ELF-1 (cell line): ENCODE measurements at regions not wholly inside any gene's neighbourhood (a gene's known extent, or its start where the extent isn't known, plus 50 kb on each side); places are given as distances from the start of the nearest gene placed in this dataset.
A peak's percentile ranks its signal among the peaks of the same experiment; 100 is the strongest.

Experiments used
- DNase-seq: peaks from one replicate; pipeline ENCODE4 v3.0.0-alpha.2; 2016; ENCODE audit warnings: low read depth, low spot score

DNA sequence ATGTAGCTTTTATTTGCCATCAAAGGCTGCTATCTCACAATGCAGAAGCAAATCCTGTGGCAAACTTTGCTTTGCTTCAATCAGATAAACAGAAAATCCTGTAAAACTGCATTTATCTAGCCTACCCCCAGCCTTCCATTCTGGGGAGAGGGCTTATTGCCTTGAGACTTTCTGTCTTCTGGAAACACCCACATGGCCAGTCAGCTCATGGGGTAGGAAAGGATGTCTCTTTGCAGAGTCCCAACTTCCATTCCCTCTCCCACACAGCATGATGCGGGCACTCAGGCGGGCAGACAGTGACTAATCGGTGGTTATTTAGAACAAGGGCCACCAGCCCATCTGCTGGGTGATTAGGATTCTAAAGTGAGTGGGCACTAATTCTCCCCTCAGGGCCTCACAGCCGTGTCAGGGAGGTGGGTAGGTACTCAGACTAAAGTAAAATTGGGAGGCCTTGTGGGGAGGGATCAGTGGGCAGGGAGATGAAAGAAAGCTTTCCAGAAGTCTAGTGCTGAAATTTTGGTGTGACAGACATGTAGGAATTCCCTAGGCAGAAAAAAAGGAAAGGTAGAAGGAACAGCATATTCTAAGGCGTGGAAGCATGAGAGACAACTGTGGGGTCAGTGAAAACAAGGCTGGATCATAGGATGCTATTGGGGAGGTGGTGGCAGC lies 720.5 kb downstream of the VRK1 start:
- DNase-seq: peak; percentile 21

DNA sequence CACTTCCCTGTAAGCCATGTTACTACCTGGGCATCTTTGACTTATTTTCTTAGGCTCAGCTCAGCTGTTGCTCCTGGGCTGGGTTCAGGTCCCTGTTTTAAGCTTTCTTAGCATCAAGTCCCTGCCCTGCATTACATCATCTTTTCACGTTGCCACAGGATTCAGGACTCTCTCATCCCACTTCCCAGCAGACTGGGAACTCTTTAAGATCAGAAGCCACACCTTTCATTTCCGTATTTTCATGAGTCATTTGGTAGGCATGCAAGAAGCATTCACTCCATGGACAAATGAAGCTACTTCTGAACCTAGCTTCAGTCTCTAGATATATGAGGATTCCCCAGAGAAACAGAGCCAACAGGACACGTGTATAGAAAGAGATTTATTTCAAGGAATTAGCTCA lies 726.8 kb downstream of the VRK1 start:
- DNase-seq: peak; percentile 11

DNA sequence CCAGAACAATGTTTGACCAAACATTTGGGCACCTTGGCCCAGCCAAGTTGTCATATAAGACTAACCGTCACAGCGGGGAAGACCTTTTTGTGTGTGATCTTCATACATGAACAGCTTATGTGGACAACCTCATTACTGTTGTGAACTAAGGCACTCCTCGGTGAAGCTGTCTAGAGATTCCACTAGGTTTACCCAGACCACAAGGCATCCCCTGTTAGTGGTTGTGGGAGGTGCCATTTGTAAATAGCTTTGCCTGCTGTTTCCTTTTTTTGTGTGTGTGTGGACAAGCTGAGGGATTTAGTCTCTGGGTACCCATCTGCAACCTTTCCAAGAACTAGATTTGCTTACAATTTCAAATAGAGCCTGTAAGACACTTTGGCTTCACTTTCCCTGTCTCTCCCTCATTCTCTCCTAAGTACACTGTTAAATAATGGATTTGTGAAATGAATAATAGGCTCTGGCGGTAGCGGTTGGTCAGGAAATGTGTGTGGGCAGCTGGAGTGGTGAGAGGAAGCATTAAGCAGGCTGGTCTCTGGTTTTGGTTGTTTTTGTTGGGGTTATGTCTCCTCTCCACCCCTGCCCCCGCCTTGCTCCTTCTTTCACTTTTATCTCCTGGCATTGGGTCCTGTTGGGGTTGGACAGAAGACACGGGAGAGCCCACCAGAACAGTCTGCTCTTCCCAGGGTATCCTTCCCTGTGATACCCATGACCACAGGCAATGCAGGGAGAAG lies 727.6 kb downstream of the VRK1 start:
- no peak for DNase-seq

DNA sequence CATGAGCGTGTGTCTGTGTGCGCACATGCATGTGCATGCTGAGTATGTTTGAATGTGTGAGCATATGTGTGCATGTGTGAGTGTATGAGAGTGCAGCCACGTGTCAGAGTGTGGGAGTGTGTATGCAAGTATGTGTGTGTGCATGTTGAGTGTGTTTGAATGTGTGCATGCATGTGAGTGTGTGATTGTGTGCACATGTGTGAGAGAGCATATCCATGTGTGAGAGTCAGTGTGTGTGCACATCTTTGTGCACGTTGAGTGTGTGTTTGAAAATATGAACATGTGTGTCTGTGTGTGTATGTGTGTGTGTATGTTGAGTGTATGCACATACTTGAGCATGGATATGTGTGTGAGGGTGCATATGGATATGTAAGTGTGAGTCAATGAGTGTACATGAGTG lies 730.8 kb downstream of the VRK1 start:
- DNase-seq: no peak

DNA sequence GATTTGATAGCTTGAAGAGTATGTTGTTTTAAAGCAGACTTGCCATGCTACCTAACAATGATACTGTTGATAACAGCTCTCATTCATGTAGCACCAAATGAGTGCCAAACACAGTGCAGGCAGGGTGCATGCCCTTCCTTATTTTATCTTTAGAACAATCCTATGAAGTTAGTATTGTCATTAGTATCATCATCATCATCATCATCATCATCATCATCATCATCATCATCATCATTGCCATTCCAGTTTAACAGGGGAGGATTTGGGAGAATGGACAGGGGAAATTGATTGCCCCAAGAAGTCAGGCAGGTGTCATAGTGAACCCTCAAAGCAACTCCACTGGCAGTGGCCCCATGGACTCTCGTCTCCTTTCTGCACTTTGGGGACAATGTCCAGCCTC lies 734.9 kb downstream of the VRK1 start:
- no peak for DNase-seq

DNA sequence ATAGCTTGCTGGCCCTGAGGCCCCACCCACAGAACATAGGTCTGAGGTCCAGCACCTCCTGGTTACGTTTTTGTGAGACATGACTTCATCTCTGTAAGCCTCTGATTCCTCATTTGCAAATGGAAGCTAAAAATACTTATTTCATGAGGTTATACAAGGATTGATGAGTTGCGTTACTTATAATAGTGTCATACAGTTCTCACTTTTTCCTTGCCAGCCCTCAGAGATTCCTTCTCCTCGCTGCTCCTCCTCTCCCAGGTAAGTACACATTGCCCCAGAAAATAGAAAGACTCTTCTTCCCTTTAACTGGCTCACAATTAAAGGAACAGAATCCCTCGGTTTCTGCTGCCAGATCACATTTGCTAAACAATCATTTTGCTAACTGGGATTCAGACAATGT lies 739.2 kb downstream of the VRK1 start:
- no peak for DNase-seq

DNA sequence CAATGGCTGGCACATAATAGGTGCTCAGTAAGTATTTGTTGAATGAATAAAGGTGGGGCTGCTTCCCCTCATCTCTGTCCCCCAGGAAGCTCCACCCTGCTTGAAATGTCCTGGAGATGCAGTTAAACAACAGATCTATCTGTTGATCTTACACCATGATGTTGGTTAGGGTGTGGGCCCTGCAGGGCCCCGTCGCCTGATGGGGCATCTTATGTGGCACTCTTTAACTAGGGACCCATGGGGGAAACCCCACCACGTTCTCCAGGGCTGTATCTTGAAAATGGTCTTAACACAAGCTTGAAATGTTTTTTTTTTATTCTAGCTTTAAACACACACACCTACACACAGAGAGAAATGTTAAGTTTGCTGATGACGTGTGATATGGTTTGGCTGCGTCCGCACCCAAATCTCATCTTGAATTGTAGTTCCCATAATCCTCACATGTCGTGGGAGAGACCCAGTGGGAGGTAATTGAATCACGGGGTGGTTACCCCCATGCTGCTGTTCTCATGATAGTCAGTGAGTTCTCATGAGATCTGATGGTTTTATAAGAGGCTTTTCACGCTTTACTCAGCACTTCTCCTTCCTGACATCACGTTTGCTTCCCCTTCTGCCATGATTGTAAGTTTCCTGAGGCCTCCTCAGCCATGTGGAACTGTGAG lies 741.7 kb downstream of the VRK1 start:
- no peak for DNase-seq

DNA sequence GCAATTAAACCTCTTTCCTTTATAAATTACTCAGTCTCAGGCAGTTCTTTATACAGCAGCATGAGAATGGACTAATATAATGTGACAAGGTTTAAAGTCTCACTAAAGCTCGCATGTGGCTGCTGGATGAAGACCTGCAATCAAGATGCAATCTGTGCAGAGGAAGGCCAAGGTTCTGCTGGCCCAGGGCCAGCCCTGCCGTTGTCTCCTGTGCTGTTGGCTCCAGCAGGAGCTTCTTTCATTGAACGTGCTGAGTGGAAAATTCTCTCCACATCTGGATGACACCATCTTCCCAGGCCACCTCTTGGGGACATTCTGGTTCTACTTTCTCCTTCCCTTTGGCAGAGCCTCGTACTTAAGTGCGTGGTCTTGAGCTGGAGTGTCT lies 742.2 kb downstream of the VRK1 start:
- DNase-seq: no peak

DNA sequence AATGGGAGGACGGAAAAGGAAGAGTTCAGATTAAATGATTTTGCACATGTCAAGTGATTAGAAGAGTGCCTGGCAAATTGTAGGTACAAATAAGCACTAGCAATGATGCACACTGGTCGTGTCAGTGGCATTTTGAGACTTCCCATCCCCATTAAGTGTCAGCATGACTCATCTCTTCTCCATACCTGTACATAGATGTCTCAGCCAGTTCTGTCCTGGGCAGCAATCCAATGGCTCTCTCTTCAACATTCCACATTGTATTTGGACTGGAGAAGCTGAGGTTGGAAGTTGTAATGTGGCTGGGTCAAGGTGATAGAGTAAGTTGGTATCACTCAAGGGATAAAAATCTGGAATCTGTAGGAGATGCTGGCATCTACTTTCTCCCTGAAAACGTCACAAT lies 742.7 kb downstream of the VRK1 start:
- DNase-seq: no peak

DNA sequence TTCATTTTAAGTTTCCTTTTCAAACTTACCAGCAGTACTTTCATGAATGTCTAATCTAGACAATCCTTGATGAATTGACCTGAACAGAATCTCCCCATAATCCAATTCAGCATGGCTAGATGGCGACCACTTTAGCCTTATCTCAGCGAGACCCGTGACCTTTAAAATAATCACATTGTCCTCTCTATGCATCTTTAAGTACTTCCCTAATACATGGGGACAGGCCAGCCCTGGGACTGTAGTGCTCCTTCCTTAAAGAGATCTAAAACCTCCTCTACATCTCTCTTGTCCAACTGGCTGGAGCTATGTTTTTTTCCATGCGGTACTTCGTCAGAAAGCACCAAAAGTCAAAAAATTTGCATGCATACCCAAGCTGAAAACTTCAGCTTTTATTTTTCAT lies 746.0 kb downstream of the VRK1 start:
- no peak for DNase-seq

DNA sequence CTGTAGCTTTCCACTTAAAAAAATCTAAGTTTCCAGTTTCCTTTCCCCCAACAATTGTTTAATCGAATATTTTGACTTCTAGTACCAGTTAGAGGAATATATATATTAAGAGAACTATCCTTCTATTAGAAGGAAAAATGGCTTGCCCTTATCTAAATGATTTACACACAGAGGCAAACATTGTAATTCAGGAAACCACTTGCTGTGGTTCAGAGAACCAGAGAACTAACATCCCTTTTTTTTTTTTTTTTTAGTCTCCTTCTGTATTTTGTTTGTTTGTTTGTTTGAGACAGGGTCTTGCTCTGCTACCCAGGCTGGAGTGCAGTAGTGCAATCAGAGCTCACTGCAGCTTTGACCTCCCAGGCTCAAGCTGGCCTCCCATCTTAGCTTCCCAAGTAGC lies 746.6 kb downstream of the VRK1 start:
- no peak for DNase-seq

DNA sequence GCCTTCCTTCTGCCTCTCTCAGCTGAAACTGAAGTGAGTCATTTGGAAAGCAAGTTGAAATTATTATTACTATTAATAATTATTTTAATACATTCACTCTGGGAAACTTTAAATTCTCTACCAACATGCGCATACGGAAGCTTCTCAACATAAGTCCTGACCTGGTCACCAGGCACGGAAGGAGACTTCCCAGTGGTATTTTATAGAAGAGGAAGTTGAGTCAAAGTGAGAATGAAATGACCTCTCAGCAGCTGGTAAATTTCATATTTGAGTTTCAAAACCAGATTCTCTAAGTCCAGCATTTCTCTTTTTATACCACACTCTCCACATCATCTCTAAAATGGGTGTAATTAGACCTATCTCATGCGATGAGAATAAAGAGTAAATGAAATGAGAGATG lies 747.4 kb downstream of the VRK1 start:
- DNase-seq: no peak

DNA sequence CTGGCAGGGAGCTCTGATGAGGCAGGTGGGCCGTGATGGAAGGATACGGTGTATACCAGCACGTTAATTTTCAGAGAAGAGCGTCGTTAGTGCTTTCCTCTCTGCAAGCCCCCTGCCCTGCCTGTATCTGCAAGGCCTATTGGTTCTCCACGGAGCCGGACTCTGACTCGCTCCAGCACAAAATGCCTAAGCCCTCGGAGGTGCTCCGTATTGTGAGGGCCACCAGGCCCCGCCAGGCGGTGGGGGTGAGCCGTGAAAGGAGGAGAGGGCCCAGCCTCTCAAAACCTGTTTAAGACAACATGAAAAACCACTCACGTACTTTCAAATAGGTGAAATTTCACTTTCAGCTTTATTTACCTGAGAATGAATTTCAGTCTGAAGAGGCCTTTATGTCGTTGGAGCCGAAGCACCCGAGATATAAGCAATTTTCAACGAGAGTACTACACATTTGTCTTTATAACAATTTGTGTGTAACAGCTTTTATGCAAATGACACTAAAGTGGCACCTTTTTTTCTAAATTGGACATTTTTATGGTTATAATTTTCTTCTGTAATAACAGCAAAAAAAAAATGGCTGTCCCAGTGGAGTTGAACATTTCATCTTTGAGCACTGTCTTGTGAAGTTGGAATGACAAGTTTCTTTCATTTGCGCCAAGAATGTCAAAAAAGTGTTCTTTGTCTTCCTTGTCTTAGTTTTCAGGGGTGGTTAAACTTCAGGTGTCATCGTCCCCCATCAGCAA lies 749.5 kb downstream of the VRK1 start:
- no peak for DNase-seq

DNA sequence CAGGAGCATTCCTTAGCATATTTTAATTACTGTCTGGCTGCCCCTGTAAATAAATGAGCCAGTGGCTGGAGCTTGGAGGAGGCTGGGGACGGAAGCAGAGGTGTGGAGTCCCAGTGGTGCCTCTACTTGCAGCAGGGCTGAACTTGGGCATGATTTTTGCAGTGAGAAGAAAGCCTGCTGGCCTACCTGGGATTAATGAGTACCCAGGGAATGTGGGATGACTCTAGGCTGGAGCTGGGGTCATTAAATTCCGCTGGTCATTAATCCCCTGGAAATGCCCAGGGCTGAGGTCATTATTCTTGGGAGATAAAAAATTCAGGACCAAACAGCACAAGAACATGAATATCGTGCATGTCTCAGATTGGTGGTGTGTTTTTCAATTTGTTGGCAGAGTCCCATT lies 753.3 kb downstream of the VRK1 start:
- DNase-seq: no peak

DNA sequence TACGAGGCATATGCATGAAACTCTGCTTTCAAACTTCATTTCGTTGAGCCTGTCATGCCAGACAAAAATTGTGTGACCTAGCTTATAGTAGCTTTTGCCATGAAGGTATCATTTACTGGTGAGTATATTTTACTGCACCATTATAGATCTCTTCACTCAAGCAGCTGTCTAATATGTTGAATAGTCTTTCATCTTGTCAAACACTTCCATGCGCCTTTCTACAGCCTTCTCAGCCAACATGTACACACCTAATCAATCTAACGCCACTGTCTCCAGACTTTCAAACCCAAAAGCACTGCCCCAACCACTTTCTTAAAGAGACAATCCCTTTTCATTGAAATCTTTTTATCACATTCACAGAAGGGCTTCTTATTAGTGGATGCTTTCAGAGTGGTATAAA lies 757.4 kb downstream of the VRK1 start:
- no peak for DNase-seq

DNA sequence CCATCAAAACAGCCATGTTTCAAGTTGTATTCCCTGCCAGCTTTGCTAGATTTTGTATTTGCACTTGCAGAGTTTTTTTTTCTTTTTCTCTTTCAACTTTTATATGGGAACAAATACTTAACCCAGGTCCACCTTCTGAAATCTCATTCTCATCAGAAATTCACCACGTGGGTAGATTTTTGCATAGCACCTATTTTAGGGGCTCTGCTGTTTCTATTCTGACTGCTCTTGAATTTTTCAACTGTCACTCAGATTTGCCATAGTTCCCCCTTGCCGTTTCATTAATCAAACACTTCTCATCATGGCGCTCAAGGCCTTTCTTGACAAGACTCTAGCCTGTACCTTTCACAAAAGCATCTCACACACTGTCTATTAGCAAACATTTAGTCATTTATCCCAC lies 767.2 kb downstream of the VRK1 start:
- DNase-seq: no peak

DNA sequence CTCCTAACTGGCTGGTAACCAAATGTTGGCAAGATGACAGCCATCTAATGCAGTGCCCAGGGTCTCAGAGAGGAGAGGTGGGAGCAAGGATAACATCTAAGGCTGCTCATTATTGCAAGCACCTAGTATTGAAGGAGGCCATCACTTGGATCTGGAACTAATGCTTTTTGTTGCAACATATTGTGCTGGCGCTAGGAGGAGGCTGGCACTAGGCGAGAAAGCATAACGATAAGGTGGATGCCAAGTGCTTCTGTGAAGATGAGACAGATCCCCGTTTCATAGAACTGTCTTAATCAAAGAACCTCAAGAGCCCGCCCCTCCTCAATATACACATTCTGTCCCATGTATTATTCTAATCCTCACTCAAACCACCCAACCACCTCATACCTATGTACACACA lies 774.0 kb downstream of the VRK1 start:
- DNase-seq: no peak

DNA sequence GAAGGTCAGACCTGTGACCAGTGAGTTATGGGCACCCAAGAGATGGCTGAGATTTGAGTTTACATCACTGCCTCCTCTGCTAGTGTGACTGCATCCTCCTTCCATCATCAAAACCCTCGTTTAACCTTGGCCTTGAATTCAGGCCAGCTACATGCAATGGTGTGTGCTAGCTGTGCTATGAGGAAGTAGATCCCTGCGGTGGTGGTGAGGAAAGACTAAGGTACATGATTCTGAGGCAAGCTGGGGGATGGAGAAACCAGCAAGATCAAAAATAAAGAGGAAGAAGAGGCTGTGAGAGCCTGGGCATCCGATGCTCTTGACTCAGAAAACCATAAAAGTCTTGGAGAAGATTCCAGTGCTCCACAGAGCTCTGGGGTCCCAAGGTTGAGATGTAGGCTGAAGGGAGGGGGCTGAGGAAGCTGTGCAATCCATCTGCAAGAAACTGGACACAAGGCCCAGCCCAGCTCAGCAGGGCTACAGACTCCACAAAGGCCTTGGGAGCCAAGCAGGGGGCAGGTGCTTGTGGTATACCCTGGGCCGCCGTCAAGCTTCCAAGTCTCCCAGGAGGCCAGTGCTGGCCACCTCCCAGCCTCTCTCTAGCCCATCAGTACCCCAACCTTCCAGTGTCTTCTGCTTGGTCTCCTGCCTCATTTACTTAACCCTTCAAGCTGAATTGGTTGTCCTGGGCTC lies 774.8 kb downstream of the VRK1 start:
- no peak for DNase-seq

DNA sequence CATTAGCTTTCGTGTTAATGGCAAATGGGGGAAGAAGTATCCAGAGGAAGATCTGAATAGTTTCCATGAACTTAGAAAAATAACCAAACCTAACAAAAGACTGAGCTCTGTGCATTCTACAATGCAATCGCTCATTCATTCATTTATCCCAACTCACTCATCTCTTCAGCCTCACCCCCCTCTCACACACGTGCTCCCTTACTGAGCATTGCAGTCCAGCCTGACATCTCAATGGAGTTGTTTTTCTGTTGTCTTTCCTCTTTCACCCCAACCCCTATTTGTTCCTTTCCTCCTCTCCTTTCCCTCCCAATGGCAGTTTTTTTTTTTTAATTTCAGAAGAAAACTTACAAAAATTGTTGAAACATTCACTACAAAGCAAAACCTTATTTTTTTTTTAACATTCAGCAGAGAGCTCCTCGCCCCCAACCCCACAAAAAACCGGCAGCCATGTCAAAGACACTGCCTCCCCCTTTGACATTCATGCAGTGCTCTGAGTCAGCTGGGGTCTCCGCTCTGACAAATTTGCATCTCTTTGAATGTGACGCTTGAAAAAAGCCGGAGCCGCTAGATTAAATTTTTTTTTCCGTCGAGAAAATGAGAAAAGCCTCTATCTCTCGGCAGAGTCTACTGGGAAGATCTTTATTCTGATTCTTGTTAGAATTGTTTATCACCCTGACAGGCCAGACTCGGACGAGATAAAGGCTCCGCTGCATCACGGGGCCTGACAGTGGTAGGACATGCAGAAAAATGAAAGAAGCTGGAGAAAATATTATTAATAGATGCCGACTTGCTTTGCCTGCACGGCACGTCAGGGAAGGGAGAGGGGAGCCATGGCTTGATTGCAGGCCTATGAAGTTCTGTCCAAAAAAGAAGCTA lies 775.6 kb downstream of the VRK1 start:
- DNase-seq: no peak

DNA sequence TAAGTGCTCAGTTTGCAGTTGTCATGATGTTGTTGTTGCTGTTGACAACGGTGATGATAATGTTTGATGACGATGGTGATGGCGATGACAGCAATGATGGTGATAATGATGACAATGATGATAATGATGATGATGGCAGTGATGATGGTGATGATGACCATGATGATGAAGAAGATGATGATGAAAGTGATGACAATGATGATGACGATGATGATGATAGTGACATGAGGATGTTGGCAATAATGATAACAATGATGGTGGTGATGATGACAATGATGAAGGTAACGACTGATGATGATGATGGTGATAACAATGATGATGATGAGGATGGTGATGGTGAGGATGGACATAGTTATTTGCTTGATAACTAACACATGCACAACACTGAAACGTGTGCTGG lies 778.5 kb downstream of the VRK1 start:
- no peak for DNase-seq

DNA sequence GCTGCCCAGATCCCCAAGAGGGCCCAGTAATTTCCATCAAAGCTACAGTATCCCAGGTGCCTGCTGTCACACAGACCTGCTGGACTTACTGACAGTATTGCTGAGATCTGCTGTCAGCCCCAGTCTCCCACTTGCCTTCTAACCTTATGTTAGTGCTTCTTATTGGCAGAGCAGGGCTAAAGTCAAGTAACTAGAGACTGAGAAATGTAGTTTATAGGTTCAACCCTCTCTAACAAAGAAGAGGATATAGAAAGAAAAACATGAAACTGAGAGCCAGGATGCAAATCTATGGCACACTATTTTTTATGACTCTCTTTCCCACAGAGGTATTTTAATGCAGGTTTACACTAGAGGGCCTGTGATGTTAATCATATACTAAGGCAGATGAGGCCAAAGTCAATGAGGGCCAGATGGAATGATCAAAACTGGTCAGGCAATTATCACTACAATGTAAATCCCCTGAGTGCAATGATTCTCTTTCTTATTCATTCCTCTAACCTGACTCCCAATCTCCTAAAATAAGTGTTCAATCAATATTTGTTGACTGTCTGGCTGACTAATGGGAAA lies 781.9 kb downstream of the VRK1 start:
- no peak for DNase-seq
